Fibroblast of mammary gland (primary cell): ENCODE measurements at regions not wholly inside any gene's neighbourhood (a gene's known extent, or its start where the extent isn't known, plus 50 kb on each side); places are given as distances from the start of the nearest gene placed in this dataset.

Experiments used
- DNase-seq: peaks from one replicate; pipeline ENCODE4 v3.0.0-alpha.2; 2010; ENCODE audit warnings: low read depth
- H3K4me3 ChIP-seq: 2 replicates; pipeline ENCODE4 v1.5.1; 2011; ENCODE audit warnings: low read depth, mild to moderate bottlenecking, low read length, moderate library complexity; ENCODE audit not compliant: control insufficient read depth
- CTCF ChIP-seq: conservative IDR thresholded peaks from 2 replicates; pipeline ENCODE4 v1.5.1; 2011; ENCODE audit warnings: low read depth, low read length, inconsistent platforms; ENCODE audit not compliant: control insufficient read depth, insufficient read depth

DNA sequence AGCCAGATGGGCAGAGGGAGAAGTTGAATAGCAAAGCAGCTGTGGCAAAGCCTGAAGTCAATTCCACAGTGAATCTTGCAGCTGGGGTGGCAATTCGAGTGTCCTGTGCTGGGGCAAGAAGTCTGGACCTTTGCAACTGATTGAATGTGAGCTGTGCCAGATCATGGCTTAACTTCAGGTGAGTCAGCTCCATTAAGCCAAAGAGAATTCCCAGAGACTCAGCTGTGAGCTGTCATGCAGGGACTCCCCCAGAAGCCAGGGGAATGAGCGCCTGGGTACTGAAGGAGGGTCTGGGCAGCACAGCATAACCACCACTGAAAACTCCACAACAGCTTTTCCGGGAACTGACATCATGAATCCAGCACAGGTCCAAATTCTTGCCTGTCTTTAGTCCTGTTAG is 153.5 kb upstream of the TRPC7 start:
- no peak for TF ChIP-seq CTCF
- H3K4me3 ChIP-seq, result no peak overlapping the region
- peak; percentile 7 for DNase-seq

- peak; percentile 2 for DNase-seq
- TF ChIP-seq CTCF, result no peak
- no peak overlapping the region for H3K4me3 ChIP-seq
Observed at GRCh38 chr5:136518174-136518573, 152.8 kb upstream of the TRPC7 start.

GRCh38 chr5:136517755-136518154 is 152.4 kb upstream of the TRPC7 start:
- no peak for TF ChIP-seq CTCF
- DNase-seq, result no peak
- no peak overlapping the region for H3K4me3 ChIP-seq

DNA sequence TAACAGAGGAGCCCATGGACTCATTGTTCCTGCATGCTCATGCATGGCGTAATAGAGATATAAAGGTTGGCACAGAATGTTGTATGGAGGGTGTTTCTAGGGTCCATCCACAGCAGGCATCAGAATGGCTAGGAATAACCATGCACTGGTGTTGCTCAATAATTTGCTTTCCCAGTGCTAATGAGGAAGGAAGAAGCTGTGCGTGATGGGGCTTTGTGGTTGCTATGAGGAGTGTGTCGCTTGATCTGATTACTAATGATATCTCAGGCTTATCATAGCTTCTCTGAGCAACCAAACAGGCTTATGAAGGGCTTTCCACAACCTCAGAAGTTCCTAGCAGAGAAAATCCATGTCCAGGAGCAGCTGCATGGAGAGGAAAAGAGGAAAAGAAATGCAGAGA is 151.3 kb upstream of the TRPC7 start:
- no peak overlapping the region for H3K4me3 ChIP-seq
- TF ChIP-seq CTCF, result no peak
- DNase-seq, result no peak

DNA sequence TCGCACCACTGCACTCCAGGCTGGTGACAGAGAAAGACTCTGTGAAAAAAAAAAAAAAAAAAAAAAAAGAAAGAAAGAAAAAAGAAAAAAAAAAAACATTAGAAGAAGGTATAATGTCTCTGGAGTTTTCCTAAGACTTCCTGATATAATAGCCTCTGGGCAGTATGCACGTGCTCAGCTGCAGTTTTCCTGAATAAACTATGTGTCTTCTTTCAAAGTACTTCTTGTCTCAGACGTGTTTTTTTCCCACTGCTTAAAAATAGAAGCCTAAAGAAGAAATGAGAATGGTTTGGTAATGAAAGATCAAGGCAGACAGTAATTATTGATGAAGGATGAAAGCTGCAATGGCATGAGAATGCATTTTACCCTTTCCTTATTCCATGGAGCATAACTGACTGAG is 148.1 kb upstream of the TRPC7 start:
- H3K4me3 ChIP-seq, result no peak overlapping the region
- no peak for DNase-seq
- no peak for TF ChIP-seq CTCF

GRCh38 chr5:136511046-136511445 is 145.7 kb upstream of the TRPC7 start:
- no peak for DNase-seq
- no peak for TF ChIP-seq CTCF
- no peak overlapping the region for H3K4me3 ChIP-seq

DNA sequence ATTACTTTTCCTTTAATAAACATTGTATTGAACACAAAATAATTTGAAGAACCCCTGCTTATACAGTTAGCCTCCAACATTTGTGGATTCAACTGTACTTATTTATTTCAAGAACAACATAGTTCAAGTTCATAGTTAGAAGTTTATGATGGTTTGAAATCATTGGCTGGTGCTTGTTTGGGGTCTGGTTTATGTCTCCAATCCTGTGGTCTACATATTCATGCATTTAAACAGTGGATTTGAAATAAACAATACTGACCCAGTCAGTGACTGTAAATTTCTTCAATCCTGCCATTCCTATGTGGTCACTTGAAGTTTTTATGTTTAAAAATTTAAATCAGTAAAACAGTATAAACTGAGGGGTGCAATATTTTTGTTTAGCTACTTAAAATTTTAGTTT is 145.1 kb upstream of the TRPC7 start:
- no peak for DNase-seq
- H3K4me3 ChIP-seq, result no peak overlapping the region
- TF ChIP-seq CTCF, result no peak
